ENCODE measurements at regions not wholly inside any gene's neighbourhood (a gene's known extent, or its start where the extent isn't known, plus 50 kb on each side); places are given as distances from the start of the nearest gene placed in this dataset.

- H3K9me3 ChIP-seq (ENCODE audit: control insufficient read depth, insufficient read depth, low read length) = no peaks in the 10 kb centered on the region
- no peak overlapping the region for H3K4me2 ChIP-seq (ENCODE audit: low read depth, low read length)
- no peaks in the 10 kb centered on the region for H4K20me1 ChIP-seq (ENCODE audit: insufficient read depth, low read length)
- H3K4me1 ChIP-seq (ENCODE audit: control insufficient read depth, insufficient read depth, low read length) = peaks cover 3% of the 10 kb centered on the region
- peak overlapping the region; percentile 95 for H2BK20ac ChIP-seq (ENCODE audit: low read depth, low read length)
- no peak overlapping the region for H2AFZ ChIP-seq (replicated peaks; ENCODE audit: low read length, poor library complexity)
- H4K8ac ChIP-seq (ENCODE audit: low read depth in 2 of 2, low read length in 2 of 2) = peak overlapping the region; percentile 68 to 82
- peak overlapping the region; percentile 16; the same call in 1 of the 2 replicates for H3K27ac ChIP-seq (ENCODE audit: insufficient read depth, low read length)
- H2BK5ac ChIP-seq (ENCODE audit: low read depth, low read length, poor library complexity, severe bottlenecking) = peak overlapping the region; percentile 47
- no peaks in the 10 kb centered on the region for H3K27me3 ChIP-seq (ENCODE audit: control insufficient read depth, insufficient read depth, low read length)
- H4K91ac ChIP-seq (ENCODE audit: insufficient read depth, low read depth, low read length) = peak overlapping the region; percentile 81
- H3K56ac ChIP-seq (ENCODE audit: extremely low read depth, insufficient read depth, low read length) = peak overlapping the region; percentile 52; the same call in 1 of the 2 replicates
- H3K79me1 ChIP-seq (ENCODE audit: low read depth in 1 of 2, low read length in 2 of 2) = no peaks in the 10 kb centered on the region
- 25% methylated on average over 1 of the region's 1 CpG; no CpG with 5 or more reads in 1 of the 2 experiments for WGBS, 2 experiments (ENCODE audit: extremely low coverage in 2 of 2, insufficient read length in 1 of 2)
- no peaks in the 10 kb centered on the region for H3K36me3 ChIP-seq (ENCODE audit: control insufficient read depth, insufficient read depth, low read length)
- H2BK15ac ChIP-seq (ENCODE audit: low read depth, low read length) = peak overlapping the region; percentile 62; the same call in 2 of the 3 replicates
- no peak overlapping the region for H4K5ac ChIP-seq (ENCODE audit: low read depth, low read length)
- H2AK5ac ChIP-seq (ENCODE audit: low read depth, low read length) = peak overlapping the region; percentile 79; the same call in 1 of the 2 replicates
- no peak overlapping the region; the same call in 1 of the 2 replicates for H3K23ac ChIP-seq (ENCODE audit: low read depth, low read length)
- H2BK120ac ChIP-seq (ENCODE audit: low read depth, low read length) = peak overlapping the region; percentile 85
- BruUV-seq (replicated peaks) = no TSS peak
- no peak overlapping the region for H2AK9ac ChIP-seq (replicated peaks; ENCODE audit: low read depth, low read length, poor library complexity)
- no peak for TF ChIP-seq SMC3 (IDR thresholded peaks at IDR 0.05; ENCODE audit: low read depth, low read length)
- TF ChIP-seq CEBPB (IDR thresholded peaks at IDR 0.05; ENCODE audit: low read depth, low read length) = no peak
- no peak for TF ChIP-seq FOS (IDR thresholded peaks at IDR 0.05; ENCODE audit: low read depth, low read length)
- TF ChIP-seq USF2 (IDR thresholded peaks at IDR 0.05; ENCODE audit: low read depth, low read length) = no peak; the same call in 1 of the 2 replicates
- no peak for TF ChIP-seq MXI1 (IDR thresholded peaks at IDR 0.05; ENCODE audit: borderline replicate concordance, low read depth, low read length)
- TF ChIP-seq NFE2L2 (IDR thresholded peaks at IDR 0.05; ENCODE audit: low read depth, low read length) = no peak
- no peak for TF ChIP-seq CTCF (conservative IDR thresholded peaks at IDR 0.05; ENCODE audit: low read depth, low read length)
- no peak for TF ChIP-seq ELK1 (IDR thresholded peaks at IDR 0.05; ENCODE audit: borderline replicate concordance, low read depth, low read length)
- TF ChIP-seq MAZ (IDR thresholded peaks at IDR 0.05; ENCODE audit: borderline replicate concordance, low read depth, low read length) = no peak
- no peak for TF ChIP-seq RCOR1 (IDR thresholded peaks at IDR 0.05; ENCODE audit: insufficient replicate concordance, low read length)
- no peak for TF ChIP-seq BHLHE40 (IDR thresholded peaks at IDR 0.05; ENCODE audit: low read depth, low read length)
- TF ChIP-seq RAD21 (IDR thresholded peaks at IDR 0.05; ENCODE audit: low read length) = no peak
- no peaks in the 10 kb centered on the region for H3K9me1 ChIP-seq (ENCODE audit: insufficient read depth, low read length)
- peak overlapping the region; percentile 92; the same call in 1 of the 2 replicates for H3K14ac ChIP-seq (replicated peaks; ENCODE audit: low read depth, low read length)
- DNase-seq (peak; percentile 65), ATAC-seq (ENCODE audit: low read depth) (no peak)
- peak overlapping the region; percentile 88; the same call in 1 of the 2 replicates for H3K4ac ChIP-seq (ENCODE audit: low read depth, low read length)
- H3K9ac ChIP-seq (ENCODE audit: low read depth, low read length) = no peak overlapping the region
- ChIA-PET CTCF (no interaction called here), POLR2A (ENCODE audit: unreplicated experiment) (no interaction called here)
- intact Hi-C loops (cut with micrococcal nuclease) = no loop called here
- no peak overlapping the region; the same call in 1 of the 2 replicates for H3K18ac ChIP-seq (ENCODE audit: low read depth, low read length)
- dilution Hi-C loops (cut with HindIII; ENCODE audit: low sequenced_read_pairs, unreplicated experiment) = no loop called here
- no peak overlapping the region for H3K4me3 ChIP-seq (ENCODE audit: insufficient read depth, low read depth, low read length)
- in situ Hi-C loops (cut with MboI; ENCODE audit: low sequenced_read_pairs) = no loop called here
These were observed 119.4 kb upstream of the FAM9B start for GRCh38 chrX:9153300-9153699.

All from IMR-90 (cell line).